Non-pigmented ciliary epithelial cell (primary cell): ENCODE measurements at regions not wholly inside any gene's neighbourhood (a gene's known extent, or its start where the extent isn't known, plus 50 kb on each side); places are given as distances from the start of the nearest gene placed in this dataset.

Experiments used
- DNase-seq: peaks from one replicate; pipeline ENCODE4 v3.0.0-alpha.2; 2010; ENCODE audit warnings: low read depth

DNA sequence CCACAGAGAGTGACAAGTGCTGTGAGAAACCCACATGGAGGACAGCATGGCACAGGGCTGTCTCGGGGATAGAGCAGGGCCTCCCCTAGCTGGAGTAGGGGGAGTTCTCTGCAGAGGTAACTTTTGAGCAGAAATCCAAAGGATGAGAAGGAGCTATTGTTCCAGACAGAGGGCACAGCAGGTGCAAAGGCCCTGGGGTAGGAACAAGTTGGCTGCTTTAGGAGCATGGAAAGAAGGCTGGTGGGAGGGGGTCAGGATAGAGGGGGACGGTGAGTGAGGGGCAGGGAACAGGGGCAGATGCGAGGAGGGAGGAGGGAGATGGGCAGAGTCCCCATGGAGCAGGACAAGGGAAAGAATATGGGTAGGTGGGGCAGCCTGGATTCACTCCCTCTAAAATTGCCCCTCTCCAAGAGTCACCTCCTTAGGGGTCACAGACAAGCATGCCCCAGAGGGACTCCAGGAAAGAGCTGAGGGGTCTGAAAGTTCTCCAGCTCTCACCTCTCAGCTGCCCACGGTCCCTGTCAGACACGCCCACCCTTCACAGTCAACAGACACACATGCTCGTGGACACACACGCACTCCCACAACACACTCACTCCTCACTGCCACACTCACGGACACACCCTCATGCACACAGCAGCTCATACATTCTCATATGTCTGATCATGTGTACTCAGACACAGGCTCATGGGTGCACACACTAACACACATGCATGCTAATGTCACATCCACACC, 110.7 kb downstream of the LITAF start:
- no peak for DNase-seq

DNA sequence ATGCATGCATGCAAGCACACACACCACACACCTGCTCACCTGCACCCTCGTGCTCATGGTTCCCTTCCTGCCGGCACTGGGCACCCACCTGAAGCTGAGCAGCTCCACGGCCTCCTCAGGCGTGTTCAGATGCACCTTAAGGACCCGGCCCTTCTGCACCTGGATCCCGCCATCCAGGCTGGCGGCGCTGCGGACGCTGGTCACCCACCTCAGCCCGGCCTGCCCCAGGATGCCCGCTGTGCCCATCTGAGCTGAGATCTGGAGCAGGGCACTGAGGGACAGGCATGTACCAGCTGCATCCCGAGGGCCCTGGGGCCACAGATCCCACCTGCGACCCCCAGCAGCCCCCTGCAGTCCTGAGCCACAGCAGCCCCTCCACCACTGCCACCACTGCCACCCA, 110.0 kb downstream of the LITAF start:
- DNase-seq: no peak

DNA sequence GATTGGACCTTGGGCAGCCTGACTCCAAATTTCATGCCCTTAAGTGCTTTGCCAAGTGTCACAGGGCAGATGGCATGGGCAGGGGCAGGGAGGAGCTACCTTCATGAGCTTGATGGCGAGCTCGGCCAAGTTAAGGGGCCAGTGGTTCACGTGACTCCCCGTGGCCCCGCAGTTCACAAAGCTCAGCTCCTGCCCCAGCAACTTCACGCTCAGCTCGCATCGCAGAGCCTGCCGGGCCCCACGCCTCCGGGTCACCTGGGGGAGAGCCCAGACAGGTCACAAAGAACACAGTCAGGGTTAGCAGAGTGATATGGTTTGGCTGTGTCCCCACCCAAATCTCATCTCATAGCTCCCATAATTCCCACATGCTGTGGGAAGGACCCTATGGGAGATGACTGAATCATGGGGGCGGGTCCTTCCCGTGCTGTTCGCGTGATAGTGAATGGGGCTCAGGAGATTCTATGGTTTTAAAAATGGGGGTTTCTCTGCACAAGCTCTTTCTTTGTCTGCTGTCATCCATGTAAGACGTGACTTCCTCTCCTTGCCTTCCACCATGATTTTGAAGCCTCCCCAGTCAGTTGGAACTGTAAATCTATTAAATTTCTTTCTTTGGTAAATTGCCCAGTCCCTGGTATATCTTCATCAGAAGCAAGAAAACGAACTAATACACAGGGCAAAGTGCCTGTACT, 108.1 kb downstream of the LITAF start:
- DNase-seq: no peak

- DNase-seq: no peak
Observed at GRCh38 chr16:11479916-11480315, 106.8 kb downstream of the LITAF start.

- no peak for DNase-seq
Observed at GRCh38 chr16:11480634-11481033, 106.1 kb downstream of the LITAF start.

DNA sequence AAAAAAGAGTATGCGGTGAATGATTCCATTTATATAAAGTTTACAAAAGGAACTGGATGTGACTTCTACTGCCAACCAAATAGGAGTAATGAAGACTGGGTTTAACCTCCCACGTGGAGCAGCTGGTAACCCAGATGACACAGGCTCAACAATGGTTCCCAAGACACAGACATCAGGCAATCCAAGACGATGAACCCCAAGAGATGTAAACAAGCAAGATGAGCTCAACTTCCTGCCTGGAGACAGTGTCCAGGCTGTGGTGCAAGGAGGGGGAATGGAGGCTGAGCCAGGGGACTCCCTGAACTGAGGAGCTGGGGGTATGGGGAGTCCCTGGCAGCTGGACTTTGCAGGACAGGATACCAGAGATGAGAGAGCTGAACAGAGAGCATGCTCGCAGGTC, 104.7 kb downstream of the LITAF start:
- DNase-seq: no peak

DNA sequence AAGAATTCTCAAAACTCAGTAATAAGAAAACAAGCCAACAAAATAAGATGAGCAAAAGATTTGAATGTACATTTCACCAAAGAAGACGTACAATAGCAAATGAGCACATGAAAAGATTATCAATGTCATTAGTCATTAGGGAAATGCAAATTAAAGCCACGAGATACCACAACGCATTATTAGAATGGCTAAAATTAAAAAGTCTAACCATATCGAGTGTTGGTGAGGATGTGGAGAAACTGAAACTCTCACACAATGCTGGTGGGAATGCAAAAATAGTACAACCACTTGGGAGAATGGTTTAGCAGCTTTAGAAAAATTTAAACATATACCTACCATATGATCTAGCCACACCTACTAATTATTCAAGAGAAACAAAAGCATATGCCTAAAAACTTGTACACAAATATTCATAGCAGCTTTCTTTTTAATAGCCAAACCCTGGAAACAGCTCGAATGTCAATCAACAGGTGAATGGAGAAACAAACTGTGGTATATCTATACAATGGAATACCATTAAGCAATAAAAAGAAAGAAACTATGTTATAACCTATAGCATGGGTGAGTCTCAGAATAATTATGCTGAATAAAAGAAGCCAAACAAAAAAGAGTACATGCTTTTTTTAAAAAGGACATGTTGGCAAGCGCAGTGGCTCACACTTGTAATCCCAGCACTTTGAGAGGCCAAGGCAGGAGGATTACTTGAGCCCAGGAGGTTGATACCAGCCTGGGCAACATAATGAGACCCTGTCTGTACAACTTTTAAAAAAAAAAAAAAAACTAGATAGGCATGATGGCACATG, 103.6 kb downstream of the LITAF start:
- DNase-seq: no peak

DNA sequence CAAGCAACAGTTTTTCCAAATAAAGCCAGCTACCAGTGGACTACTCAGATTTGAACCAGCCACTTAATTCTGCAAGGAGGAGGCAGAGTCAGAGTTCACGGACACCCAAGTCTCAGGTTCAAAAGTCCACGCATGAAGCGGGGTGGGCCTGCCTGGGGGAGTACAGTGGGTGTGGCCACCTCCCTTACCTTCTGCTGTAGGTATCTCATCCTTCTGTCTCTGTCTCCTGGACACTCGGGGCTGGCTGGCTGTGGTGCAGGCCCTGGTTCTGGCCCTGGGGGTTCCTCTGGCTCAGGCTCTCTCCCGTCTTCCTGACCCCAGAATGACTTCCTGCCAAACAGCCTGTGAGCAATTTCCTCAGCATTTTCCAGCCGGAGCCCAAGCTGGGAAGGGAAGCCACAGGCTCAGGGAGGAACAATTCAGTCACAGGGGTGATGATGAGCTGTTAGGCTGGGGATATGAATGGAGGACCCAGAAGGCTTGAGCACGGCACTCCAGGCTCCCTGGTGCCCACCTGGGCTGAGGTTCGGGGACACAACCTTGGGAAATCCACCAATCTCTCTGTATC, 101.9 kb downstream of the LITAF start:
- no peak for DNase-seq

GRCh38 chr16:11485676-11486075, 101.0 kb downstream of the LITAF start:
- DNase-seq: no peak

- DNase-seq: no peak
Observed at GRCh38 chr16:11487289-11487688, 99.4 kb downstream of the LITAF start.

DNA sequence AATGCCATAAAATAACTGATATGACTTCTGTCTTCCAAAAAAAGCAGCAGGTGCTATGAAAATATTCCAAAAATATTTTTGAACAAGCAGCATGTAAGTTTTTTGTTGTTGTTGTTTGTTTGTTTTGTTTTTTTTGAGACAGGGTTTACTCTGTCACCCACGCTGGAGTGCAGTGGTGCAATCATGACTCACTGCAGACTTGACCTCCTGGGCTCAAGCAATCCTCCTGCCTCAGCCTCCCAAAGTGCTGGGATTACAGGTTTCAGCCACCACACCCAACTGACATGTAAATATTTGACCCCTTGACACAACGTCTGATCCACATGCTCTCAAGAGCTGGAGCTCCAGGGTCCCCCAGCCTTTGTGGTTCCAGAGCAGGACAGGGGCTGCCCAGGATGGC, 98.4 kb downstream of the LITAF start:
- DNase-seq: no peak

- DNase-seq: no peak
Observed at GRCh38 chr16:11491524-11491923, 95.2 kb downstream of the LITAF start.

- no peak for DNase-seq
Observed at GRCh38 chr16:11492808-11493530, 93.8 kb downstream of the LITAF start.

DNA sequence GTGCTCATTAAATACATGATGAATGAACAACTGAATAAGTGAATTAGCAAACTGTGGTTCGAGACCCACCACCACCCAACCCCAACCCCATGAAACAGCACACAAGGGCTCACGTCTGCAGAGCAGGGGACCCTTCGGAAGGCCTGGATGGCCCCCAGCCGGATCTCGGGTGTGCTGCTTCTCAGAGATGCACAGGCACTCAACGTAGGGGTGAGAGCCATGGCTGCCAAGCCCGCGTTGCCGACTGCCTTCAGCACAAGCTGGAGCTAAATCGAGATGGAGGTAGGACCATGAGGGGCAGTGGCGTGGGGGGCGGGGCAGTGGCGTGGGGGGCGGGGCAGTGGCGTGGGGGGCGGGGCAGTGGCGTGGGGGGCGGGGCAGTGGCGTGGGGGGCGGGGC, 93.2 kb downstream of the LITAF start:
- no peak for DNase-seq

DNA sequence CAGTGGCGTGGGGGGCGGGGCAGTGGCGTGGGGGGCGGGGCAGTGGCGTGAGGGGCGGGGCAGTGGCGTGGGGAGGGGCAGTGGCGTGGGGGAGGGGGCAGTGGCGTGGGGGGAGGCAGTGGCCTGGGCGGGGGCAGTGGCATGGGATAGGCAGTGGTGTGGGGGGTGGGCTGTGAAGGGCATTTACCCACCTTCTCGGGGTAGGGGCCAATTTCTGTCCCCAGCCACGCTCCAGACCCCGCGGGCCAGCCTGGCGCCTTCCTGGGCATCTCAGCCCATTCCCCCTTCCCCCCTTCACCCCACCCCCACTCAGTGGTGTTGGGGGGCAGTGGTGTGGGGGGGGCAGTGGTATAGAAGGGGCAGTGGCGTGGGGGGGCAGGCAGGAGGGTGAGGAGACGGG, 92.7 kb downstream of the LITAF start:
- DNase-seq: no peak

DNA sequence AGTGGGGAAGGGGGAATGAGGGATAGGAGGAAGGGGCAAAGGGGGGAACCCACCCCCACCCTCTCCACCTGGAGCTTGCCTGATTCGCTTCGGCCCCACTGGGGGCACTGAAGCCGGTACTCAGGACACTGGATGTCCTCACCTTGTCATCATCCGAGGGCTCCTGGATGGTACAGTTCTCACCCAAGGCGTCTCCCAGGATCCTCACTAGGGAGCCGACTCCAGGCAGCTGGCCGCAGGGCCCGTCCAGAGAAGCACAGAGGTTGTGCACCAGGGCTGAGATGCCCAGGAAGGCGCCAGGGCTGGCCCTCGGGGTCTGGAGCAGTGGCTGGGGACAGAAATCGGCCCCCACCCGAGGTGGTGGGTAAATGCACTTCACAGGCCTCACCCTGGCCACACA, 92.3 kb downstream of the LITAF start:
- DNase-seq: no peak

DNA sequence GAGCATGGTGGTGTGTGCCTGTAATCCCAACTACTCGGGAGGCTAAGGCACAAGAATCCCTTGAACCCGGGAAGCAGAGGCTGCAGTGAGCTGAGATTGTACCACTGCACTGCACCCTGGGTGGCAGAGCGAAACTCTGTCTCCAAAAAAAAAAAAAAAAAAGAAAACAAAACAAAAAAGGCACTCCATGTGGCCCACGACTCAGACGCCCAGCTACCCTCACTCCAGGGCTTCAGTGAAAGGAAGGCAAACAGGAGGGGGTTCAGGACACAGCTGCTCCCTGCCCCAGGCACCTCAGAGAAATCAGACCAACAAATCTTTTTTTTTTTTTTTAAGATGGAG, 91.7 kb downstream of the LITAF start:
- no peak for DNase-seq
